HG02571 (cell line): ENCODE measurements at regions not wholly inside any gene's neighbourhood (a gene's known extent, or its start where the extent isn't known, plus 50 kb on each side); places are given as distances from the start of the nearest gene placed in this dataset.

Experiments
- ATAC-seq: cut with Tn5 transposase; IDR thresholded peaks from one replicate; pipeline ENCODE4 v1.9.1; 2021; ENCODE audit warnings: mild to moderate bottlenecking, moderate library complexity; ENCODE audit not compliant: unreplicated experiment

DNA sequence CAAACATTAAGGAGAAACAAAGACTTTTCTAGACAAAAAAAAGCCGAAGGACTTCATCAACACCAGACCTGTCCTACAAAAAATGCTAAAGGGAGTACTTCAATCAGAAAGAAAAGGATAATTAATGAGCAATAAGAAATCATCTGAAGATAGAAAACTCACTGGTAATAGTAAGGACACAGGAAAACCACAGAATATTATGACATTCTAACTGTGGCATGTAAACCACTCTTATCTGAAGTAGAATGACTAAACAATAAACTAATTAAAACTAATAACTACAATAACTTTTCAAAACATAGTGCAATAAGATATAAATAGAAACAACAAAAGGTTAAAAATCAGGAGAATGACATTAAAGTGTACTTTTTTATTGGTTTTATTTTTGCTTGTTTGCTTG, 584.5 kb upstream of the CCDC54 start:
- ATAC-seq, result no peak

- ATAC-seq, result no peak
Measured at GRCh38 chr3:106794442-106794841, 582.8 kb upstream of the CCDC54 start.

DNA sequence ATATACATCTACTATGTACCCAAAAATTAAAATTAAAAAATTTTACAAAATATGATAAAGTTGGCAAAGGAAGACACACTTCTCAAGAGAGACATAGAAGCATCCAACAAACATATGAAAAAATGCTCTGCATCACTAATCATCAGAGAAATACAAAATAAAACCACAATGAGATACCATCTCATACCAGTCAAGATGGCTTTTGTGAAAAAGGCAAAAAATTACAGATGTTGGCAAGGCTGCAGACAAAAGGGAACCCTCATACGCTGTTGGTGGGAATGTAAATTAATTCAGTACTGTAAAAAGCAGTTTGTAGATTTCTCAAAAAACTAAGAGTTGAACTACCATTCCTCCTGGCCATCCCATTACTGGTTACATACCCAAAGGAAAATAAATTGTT, 581.7 kb upstream of the CCDC54 start:
- no peak for ATAC-seq

- no peak for ATAC-seq
Measured at GRCh38 chr3:106797461-106797860, 579.8 kb upstream of the CCDC54 start.

GRCh38 chr3:106805625-106806024, 571.6 kb upstream of the CCDC54 start:
- ATAC-seq, result no peak

GRCh38 chr3:106806964-106807363, 570.3 kb upstream of the CCDC54 start:
- ATAC-seq, result no peak

DNA sequence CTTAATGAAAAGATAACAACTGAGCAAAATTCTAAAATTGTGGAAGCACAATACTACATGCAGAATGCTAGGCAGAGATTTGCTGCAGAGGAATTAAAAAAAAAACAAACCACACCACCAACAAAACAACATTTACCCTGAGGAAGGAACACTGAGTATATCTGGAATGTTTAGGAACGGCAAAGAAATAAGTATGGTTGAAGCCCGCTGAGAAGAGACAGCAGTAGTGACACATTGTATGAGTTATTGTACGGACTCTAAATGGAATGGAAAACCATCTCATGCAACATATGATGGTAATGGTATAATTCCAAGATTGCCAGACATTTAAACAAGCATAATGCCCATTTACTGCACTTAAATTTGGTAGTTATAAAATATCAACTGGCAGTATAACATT, 568.2 kb upstream of the CCDC54 start:
- ATAC-seq, result no peak

GRCh38 chr3:106809623-106810299, 567.5 kb upstream of the CCDC54 start:
- ATAC-seq, result no peak

DNA sequence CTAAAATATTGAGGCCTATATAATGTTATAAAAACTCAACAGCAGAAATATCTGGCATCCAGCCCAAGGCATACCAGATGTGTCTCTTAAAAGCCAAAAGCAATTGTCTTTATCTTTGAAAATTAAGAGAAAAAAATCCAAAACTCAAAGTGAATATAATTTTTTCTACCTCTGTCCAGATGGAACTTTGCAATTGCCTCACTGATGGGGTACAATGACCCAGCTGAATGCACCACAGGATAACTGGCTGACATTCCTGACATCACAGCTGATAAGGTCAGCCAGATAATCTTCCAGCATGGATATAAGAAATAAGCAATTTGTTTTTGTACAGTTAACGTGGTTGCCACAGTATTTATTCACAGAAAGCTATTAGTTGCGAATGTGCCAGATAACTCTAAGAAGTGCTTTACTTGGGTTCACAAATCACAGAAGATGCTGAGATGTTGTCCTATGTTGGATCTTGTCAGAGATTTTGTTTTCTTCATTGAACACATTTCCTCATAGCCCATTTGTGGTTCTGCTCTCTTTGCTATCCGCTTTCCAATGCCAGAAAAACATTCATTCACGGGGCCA, 566.9 kb upstream of the CCDC54 start:
- ATAC-seq, result no peak

- ATAC-seq, result no peak
Measured at GRCh38 chr3:106811376-106811775, 565.9 kb upstream of the CCDC54 start.

DNA sequence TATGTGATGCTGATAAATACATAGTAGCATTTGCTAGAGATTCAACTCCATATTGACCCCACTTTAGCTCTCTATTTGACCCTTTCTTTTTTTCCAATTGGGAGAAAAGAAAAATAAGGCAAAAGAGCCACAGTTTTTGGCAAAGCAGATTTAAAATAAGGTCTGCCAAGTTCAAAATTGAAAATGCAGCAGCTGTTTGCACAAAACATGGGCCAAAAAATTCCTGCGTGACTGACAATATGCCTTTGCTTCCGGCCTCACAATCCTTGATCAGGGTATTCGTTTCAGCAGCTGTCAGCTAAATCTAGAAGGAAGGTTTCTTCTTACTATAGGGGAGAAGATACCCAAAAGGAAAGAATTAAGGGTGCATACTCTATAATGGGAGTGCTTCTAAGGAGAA, 563.5 kb upstream of the CCDC54 start:
- no peak for ATAC-seq

GRCh38 chr3:106814231-106814630, 563.0 kb upstream of the CCDC54 start:
- no peak for ATAC-seq

DNA sequence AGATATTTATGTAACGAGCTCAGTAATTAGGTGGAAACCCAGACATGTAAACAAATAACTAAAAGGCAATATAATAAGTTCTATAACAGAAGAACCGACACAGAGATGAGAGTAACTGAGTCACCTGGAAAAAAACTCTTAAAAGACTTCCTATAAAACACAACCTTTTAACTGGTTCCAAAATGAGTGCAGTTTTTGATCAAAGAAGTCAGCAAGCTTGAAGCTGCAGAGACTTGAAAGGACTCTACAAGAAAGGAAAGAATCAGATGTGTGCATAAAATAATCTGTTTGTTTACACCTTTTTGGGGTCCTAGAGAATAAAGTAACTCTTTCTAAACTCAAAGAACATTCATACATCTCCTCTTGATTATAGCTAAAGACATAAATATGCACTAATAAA, 560.4 kb upstream of the CCDC54 start:
- ATAC-seq, result no peak

- no peak for ATAC-seq
Measured at GRCh38 chr3:106817706-106818105, 559.5 kb upstream of the CCDC54 start.

GRCh38 chr3:106819440-106819839, 557.8 kb upstream of the CCDC54 start:
- ATAC-seq, result no peak

- ATAC-seq, result no peak
Measured at GRCh38 chr3:106820726-106821362, 556.4 kb upstream of the CCDC54 start.

GRCh38 chr3:106821801-106822200, 555.4 kb upstream of the CCDC54 start:
- ATAC-seq, result no peak

DNA sequence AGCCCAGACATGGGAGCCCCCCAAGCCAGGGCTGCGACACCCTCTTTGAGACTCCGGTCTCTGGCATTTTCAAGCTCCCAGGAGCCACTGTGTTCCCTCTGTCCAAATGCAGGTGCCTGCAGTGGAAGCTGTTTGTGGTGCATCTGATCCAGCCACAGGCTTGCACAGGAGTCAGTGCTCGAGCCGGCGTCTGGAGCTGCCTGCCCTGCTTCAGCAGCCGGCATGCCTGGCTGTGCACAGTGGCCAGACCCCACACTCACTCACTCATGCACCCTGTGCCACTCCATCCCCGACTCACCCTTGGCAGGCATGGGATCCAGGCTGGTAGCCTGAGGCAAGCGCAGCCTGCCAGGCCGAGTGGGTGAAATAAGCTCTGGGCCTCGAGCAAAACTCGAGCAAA, 555.0 kb upstream of the CCDC54 start:
- no peak for ATAC-seq

GRCh38 chr3:106823701-106824100, 553.5 kb upstream of the CCDC54 start:
- ATAC-seq, result no peak

DNA sequence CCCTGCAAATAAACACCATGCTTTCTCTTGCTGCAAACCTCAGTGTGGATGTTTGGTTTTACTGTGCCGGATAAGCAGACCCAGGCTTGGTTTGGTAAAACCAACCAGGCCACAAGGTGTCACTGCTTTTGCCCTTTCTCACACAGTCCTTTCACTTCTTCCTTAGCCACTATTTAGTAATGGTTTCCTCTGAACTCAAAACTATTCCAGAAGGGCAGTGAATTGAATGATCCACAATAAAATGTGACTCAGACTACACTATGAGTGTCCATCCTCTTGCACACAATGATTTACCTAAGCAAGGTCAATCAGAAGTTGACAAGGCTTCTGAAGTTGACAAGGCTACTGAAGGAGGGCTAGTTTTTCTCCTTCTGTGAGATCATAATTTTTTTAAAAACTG, 552.4 kb upstream of the CCDC54 start:
- no peak for ATAC-seq

GRCh38 chr3:106825962-106826605, 551.2 kb upstream of the CCDC54 start:
- no peak for ATAC-seq

GRCh38 chr3:106826791-106827311, 550.4 kb upstream of the CCDC54 start:
- no peak for ATAC-seq
